HPDE6-E6E7 (cell line): ENCODE measurements at regions not wholly inside any gene's neighbourhood (a gene's known extent, or its start where the extent isn't known, plus 50 kb on each side); places are given as distances from the start of the nearest gene placed in this dataset.

Source experiments
- DNase-seq: peaks from one replicate; pipeline ENCODE4 v3.0.0; 2011; ENCODE audit warnings: missing footprints; ENCODE audit errors: extremely low spot score

DNA sequence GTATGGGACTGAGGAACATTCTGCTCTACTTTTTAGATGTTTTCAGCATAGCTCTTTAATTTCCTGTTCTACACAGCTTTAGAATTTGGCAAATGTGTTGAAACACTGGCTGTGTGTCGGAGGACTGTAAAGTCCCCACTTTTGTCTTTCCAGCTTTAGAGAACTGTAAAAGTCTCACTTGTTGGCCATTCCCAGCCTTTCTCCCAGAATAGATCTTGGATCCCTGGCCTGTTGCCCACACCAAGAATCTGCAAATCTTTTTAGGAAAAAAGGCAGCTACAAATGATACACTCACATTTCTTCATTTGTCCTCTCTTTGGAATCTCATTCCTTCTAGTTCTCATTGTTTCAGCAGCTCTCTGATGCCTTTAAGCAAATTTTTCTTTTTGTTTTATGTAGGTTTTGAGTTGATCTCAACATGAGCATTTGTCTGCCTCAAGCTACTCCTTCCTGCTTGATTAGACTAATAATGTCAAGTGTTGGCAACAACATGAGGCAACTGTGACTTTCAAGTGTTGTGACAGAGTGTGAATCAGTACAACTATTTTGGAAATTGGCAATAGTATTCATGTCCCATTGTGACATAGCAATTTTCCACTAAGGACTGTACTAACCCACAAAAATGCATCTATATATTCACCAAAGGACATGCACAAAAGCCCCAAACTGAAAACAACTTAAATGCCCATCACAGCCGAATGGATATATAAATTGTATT lies 610.8 kb downstream of the EPHA4 start:
- DNase-seq: no peak

- no peak for DNase-seq
Observed at GRCh38 chr2:220962556-220962955, 609.5 kb downstream of the EPHA4 start.

- DNase-seq: no peak
Observed at GRCh38 chr2:220963076-220963475, 609.0 kb downstream of the EPHA4 start.

- no peak for DNase-seq
Observed at GRCh38 chr2:220963930-220964329, 608.2 kb downstream of the EPHA4 start.

- no peak for DNase-seq
Observed at GRCh38 chr2:220966636-220967035, 605.5 kb downstream of the EPHA4 start.

GRCh38 chr2:220969348-220969747 lies 602.8 kb downstream of the EPHA4 start:
- DNase-seq: no peak

GRCh38 chr2:220980966-220981675 lies 591.0 kb downstream of the EPHA4 start:
- DNase-seq: no peak

DNA sequence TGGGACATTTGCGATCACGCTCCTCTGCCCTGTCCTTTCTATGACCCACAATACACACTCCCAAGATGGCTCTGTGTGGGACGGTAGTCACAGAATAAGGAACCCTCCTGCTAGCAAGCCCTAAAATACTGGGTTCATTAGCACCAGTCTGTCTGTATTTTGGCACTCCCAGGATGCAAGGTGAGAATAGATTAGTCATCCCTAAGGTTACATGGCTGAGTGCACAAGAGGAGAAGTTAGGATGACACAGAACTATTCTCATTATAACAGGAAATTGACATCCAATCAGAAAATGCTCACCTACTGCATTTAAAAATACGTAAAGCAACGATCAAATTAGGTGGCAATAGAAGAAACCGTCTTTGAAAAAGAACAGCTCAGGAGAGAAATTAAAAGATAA lies 590.2 kb downstream of the EPHA4 start:
- DNase-seq: no peak

DNA sequence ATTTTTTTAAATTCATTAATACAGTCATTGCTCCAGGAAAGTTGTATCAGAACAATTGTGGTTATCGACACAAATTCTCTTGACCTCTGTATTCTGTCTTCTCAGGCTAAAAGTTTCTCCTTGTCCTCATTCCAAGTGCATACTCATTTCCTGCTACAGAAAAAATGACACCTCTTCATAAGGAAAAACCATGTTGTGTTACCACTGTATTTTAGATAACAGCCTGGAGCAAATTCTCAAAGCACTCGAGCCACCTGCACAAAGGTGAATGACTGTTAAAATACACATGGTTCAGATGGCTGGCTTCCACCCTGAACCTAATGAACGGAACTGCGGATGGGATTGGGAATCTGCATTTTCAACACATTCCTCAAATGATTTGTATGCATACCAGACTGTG lies 586.5 kb downstream of the EPHA4 start:
- DNase-seq: no peak

DNA sequence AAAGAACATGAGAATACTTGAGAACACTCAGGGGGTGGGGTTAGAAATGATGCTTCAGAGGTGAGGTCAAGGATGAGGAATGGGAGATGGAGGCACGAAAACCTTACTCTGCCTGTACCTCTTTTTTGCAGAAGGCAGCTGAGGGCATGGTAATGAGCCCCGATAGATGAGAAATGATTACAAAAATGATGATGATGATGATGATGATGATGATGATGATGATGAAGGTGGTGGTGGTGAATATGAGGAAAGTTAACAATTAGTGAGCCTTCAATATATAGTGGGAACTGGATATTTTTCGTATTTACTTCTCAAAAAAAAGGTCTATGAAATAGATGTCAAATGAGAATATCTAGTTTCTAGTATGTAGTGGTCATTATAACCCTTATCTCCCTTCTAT lies 584.3 kb downstream of the EPHA4 start:
- no peak for DNase-seq

DNA sequence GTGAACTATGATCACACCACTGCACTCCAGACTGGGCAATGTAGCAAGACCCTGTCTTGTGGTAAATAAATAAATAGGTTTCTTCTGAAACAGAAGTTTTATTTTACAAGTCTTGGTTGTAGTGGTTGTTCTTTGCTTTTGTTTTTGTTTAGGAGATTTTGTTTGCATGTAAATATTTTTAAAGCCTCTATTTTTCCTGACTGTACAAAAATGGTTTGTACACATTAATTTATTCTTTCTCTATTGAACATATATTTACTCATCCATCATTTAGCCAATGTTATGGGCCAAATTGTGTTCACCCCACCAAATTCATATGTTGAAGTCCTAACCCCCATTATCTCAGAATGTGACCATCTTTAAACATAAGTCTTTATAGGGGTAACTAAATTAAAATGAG lies 580.1 kb downstream of the EPHA4 start:
- DNase-seq: no peak

DNA sequence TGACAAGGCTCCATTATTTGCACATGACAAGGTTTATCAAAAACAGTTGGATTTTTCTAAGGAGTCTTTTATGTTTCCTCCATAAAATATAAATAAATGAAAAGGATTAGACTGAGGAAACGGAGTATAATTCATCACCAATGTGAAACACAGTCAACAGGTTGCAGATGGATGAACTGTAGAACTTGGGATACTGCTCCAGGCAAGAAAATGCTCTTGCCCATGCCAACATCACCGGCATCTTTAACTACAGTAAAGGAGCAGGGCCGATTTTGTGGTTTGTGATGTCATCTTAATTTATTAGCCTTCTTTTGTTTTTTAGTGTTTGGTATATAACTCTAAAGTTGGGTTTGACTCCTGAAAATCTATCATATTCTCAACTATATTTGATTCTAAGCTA lies 577.3 kb downstream of the EPHA4 start:
- no peak for DNase-seq

DNA sequence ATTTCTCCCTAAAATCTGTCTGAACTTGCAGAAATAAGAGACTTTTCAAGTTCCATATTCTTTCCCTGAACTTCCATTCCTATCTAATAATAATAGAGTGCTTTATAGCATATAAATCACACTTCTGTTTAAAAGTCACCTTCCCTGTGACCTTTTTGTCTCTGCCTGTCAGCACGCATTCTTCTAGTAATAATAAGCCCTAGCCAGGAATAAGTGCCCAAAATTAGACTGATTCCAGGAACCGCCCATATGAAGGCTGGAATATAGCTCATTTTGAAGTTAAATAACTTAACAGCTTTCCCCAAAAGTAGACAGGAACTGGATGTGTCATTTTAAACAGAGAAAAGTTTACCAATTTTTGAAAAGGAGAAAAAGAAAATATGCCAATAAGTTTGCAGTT lies 576.5 kb downstream of the EPHA4 start:
- no peak for DNase-seq

DNA sequence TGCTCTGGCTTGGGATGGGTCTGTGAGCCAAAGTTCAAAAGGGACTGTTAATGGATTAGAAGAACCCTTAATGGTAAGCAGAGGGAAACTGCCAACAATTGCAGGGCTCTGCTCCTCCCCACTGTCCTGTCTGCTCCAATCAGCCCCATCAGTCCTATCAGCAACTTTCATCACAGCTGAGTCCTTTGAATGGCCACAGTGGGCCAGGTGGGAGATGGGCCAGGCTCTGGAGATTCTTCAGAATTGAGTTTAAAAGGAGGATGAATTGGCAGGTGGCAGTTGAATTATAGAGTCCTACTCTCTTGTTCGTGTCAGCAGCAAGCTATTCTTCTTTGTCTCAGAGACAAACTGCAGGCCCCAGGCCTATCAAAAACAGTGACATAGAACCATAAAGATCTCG lies 573.9 kb downstream of the EPHA4 start:
- no peak for DNase-seq

DNA sequence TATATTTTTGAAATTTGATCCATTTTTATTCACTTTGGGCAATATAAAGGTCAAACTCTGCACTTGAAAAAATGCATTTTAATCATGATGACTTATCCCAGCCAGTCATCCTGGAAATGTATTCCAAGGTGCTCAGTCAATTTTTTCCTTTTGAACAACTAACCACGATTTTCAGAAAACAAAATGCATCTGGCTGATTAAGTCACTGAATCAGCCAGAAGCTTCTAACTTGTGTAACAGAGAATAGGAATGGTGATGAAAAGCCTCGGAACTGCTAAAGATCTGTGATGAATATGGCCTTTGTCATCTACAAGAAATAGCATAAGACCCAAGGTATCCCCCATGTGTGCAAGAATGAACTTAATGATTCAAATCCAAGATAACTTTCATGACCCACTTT lies 572.7 kb downstream of the EPHA4 start:
- no peak for DNase-seq

- no peak for DNase-seq
Observed at GRCh38 chr2:221001381-221001801, 570.7 kb downstream of the EPHA4 start.

- DNase-seq: no peak
Observed at GRCh38 chr2:221002101-221002685, 569.9 kb downstream of the EPHA4 start.

GRCh38 chr2:221005338-221005737 lies 566.8 kb downstream of the EPHA4 start:
- no peak for DNase-seq

DNA sequence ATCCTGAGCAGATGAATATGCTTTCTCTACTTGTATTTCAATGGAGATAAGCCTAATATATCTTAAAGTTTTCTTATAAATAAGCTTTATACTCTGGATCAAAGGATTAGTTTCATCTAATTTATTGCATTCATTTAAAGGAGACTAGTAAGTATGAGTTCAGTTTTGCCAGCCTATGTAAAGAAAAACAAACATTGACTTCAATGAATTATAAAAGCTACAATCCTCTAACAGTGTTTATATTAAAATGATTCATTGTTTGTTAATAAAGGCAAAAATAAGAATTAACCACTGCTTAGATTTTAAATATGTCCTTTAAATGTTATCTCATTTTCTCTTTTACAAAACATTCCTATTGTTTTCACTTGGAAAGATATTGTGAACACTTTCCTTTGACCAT lies 566.0 kb downstream of the EPHA4 start:
- DNase-seq: no peak

DNA sequence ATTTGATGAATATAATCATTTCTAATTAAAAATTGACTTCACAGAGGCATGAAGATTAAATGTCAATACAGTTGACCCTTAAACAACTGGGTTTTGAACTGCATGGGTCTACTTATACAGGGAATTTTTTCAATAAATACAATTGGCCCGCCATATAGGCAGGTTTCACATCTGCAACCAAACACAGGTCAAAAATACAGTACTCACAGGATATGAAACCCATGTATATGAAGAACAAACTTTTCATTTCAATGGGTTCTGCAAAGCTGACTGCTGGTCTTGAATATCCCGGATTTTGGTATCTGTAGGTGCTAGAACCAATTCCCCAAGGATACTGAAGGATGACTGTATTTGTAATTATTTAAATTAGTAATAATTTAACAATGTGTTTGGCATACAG lies 555.6 kb downstream of the EPHA4 start:
- no peak for DNase-seq

GRCh38 chr2:221018262-221018661 lies 553.8 kb downstream of the EPHA4 start:
- DNase-seq: no peak

- DNase-seq: no peak
Observed at GRCh38 chr2:221019668-221020067, 552.4 kb downstream of the EPHA4 start.

DNA sequence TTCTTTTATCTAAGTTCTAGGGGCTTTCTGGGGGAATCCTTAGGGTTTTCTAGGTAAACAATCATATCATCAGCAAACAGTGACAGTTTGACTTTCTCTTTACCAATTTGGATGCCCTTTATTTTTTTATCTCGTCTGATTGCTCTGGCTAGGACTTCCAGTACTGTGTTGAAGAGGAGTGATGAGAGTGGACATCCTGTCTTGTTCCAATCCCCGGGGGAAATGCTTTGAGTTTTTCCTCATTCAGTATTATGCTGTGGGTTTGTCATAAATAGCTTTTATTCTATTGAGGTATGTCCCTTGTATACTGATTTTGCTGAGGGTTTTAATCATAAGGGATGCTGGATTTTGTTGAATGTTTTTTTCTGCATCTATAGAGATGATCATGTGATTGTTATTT lies 549.5 kb downstream of the EPHA4 start:
- no peak for DNase-seq
